ENCODE measurements at regions not wholly inside any gene's neighbourhood (a gene's known extent, or its start where the extent isn't known, plus 50 kb on each side); places are given as distances from the start of the nearest gene placed in this dataset.

DNA sequence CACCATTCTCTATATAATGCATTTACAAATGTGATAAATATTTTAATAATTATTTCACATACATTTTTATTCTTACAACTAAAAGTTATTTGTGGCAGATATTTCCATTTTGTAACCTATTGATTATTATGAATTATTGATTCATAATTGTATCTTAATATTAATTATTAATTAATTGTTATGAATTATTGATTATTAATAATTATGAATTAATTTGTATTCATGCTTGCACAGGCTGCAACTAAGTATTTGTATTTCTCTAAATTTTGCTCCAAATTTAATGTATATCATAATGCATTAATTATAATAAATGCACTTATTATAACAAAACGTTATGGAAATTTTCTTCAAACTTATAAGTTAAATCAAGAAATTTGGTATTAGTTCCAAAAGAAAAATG is 929.7 kb downstream of the PCDH7 start:
- Histone ChIP-seq H3K27me3 (ENCODE audit: insufficient read depth, low read length) (no peaks in the 10 kb centered on the region), H3K4me2 (ENCODE audit: insufficient read depth, insufficient read length, low read length) (no peak overlapping the region), H4K20me1 (ENCODE audit: control insufficient read depth, insufficient read depth, insufficient read length) (no peaks in the 10 kb centered on the region), H2BK20ac (ENCODE audit: low read depth, low read length, poor library complexity, severe bottlenecking) (no peak overlapping the region), H3K23ac (ENCODE audit: insufficient read length, low read depth, low read length) (no peak overlapping the region), H3T11ph (ENCODE audit: low read length) (no peak overlapping the region), H4K8ac (replicated peaks; ENCODE audit: insufficient read length, low read depth, low read length) (no peak overlapping the region), H3K79me1 (ENCODE audit: insufficient read depth, low read depth, low read length, poor library complexity, severe bottlenecking) (no peaks in the 10 kb centered on the region), H3K9me3 (ENCODE audit: control insufficient read depth, low read depth, low read length) (no peaks in the 10 kb centered on the region), H3K27ac (ENCODE audit: insufficient read length, low read depth, low read length) (no peak overlapping the region), H4K5ac (ENCODE audit: insufficient read length, low read depth, low read length) (no peak overlapping the region), H2BK5ac (ENCODE audit: insufficient read length, low read length) (no peak overlapping the region), H3K56ac (ENCODE audit: insufficient read length, low read depth, low read length) (no peak overlapping the region), H3K4me1 (ENCODE audit: insufficient read depth, low read length) (no peaks in the 10 kb centered on the region), H3K23me2 (ENCODE audit: insufficient read length, low read depth, low read length, poor library complexity, severe bottlenecking) (no peaks in the 10 kb centered on the region), H3K79me2 (ENCODE audit: insufficient read depth, low read length) (no peaks in the 10 kb centered on the region), H3K9ac (ENCODE audit: extremely low read depth, insufficient read length, low read length) (no peak overlapping the region), H3K18ac (ENCODE audit: insufficient read length, low read depth, low read length) (no peak overlapping the region), H3K4ac (ENCODE audit: low read depth, low read length) (no peak overlapping the region), H3K14ac (ENCODE audit: insufficient read depth, low read length) (no peak overlapping the region), H4K91ac (ENCODE audit: insufficient read length, low read depth, low read length) (no peak overlapping the region), H2BK12ac (ENCODE audit: insufficient read length, low read depth, low read length) (no peak overlapping the region), H2AK5ac (ENCODE audit: insufficient read length, low read length) (no peak overlapping the region), H2BK120ac (ENCODE audit: low read depth, low read length, poor library complexity, severe bottlenecking) (no peak overlapping the region), H2BK15ac (ENCODE audit: low read depth, low read length) (no peak overlapping the region), H2AFZ (ENCODE audit: low read length) (no peak overlapping the region)
- Mint-ChIP-seq H3K27ac (no peak overlapping the region), H3K4me3 (no peak overlapping the region), H3K4me1 (no peaks in the 10 kb centered on the region), H3K36me3 (ENCODE audit: insufficient read depth in 1 of 3, low read depth in 3 of 3) (no peaks in the 10 kb centered on the region; a peak in 1 of 7 replicates), H3K9me3 (no peaks in the 10 kb centered on the region), H3K27me3 (ENCODE audit: low read depth) (no peaks in the 10 kb centered on the region)
- WGBS (ENCODE audit: extremely low coverage, insufficient read length, low lambda C conversion rate) = no CpG with 5 or more reads among the region's 1 CpG
- no peak for TF ChIP-seq CTCF (conservative IDR thresholded peaks at IDR 0.05)
- DNase-seq = no peak

Measured in H9 (cell line).